Esophagus squamous epithelium (tissue), 5 donors: ENCODE measurements at regions not wholly inside any gene's neighbourhood (a gene's known extent, or its start where the extent isn't known, plus 50 kb on each side); places are given as distances from the start of the nearest gene placed in this dataset.

Experiments used
- DNase-seq: peaks from one replicate; lab custom pipeline; 2025; lab: John Stamatoyannopoulos, UW
- H3K27ac ChIP-seq, 4 donors: fragments of 200-600 bp; sonication (generic); one replicate each; pipeline ENCODE4 v1.5.1; 2016 to 2019; ENCODE audit warnings: mild to moderate bottlenecking in 1 of 4
- H3K27me3 ChIP-seq, 4 donors: fragments of 200-600 bp; sonication (generic); 1 replicate in 3 of 4; 2 replicates in 1 of 4; pipeline versions ENCODE4 v1.5.1 to v1.6.0; 2017 to 2021; ENCODE audit warnings: antibody characterized with exemption in 1 of 4
- H3K36me3 ChIP-seq, 3 donors: fragments of 200-600 bp; sonication (generic); one replicate each; pipeline ENCODE4 v1.5.1; 2016 to 2019
- H3K4me1 ChIP-seq, 3 donors: fragments of 200-600 bp; sonication (generic); one replicate each; pipeline ENCODE4 v1.5.1; 2017 to 2019
- H3K4me3 ChIP-seq, 4 donors: fragments of 200-600 bp; sonication (generic); 1 replicate in 3 of 4; 2 replicates in 1 of 4; pipeline ENCODE4 v1.5.1; 2016 to 2019; ENCODE audit warnings: mild to moderate bottlenecking in 2 of 4, moderate library complexity in 1 of 4
- H3K9me3 ChIP-seq, 3 donors: fragments of 200-600 bp; sonication (generic); one replicate each; pipeline ENCODE4 v1.5.1; 2016 to 2019
- POLR2A ChIP-seq, 4 donors: fragments of 450-650 bp; IDR thresholded peaks; one replicate each; pipeline ENCODE4 v1.6.1; 2017; ENCODE audit warnings: antibody characterized with exemption in 4 of 4, mild to moderate bottlenecking in 4 of 4, moderate library complexity in 3 of 4
- WGBS, 2 donors: methylation state at CpG; one replicate each; pipeline ENCODE4 v1.1.5; 2018; 5-methylcytosine and 5-hydroxymethylcytosine counted together
- intact Hi-C: fragments of 100-400 bp; cut with DNase I; formaldehyde crosslinking; loops from one replicate; pipeline ENCODE4 v1.15.0; 2022
- TF ChIP-seq, protein P1 (sequence below), 6 experiments: fragments of 450-650 bp in 4 of 6; fragments of 200-600 bp in 2 of 6; sonication (generic) in 2 of 6; IDR thresholded peaks; one replicate each; pipeline ENCODE4 v1.5.1; 2016 to 2019; ENCODE audit warnings: antibody characterized with exemption in 6 of 6, mild to moderate bottlenecking in 4 of 6, moderate library complexity in 4 of 6
- donor health status: DM: yes; HTN: yes; CAD: no.

GRCh38 chr3:87468938-87469337 is 192.6 kb upstream of the POU1F1 start:
- Histone ChIP-seq H3K36me3 (no peaks in the 10 kb centered on the region), H3K9me3 (peaks cover 0 to 5% (median 0%) of the 10 kb centered on the region in 3 donors), H3K27ac (no peak overlapping the region), H3K27me3 (no peaks in the 10 kb centered on the region), H3K4me1 (no peaks in the 10 kb centered on the region), H3K4me3 (no peak overlapping the region)
- TF ChIP-seq POLR2A (IDR thresholded peaks at IDR 0.05) = no peak
- TF ChIP-seq, protein P1, sequence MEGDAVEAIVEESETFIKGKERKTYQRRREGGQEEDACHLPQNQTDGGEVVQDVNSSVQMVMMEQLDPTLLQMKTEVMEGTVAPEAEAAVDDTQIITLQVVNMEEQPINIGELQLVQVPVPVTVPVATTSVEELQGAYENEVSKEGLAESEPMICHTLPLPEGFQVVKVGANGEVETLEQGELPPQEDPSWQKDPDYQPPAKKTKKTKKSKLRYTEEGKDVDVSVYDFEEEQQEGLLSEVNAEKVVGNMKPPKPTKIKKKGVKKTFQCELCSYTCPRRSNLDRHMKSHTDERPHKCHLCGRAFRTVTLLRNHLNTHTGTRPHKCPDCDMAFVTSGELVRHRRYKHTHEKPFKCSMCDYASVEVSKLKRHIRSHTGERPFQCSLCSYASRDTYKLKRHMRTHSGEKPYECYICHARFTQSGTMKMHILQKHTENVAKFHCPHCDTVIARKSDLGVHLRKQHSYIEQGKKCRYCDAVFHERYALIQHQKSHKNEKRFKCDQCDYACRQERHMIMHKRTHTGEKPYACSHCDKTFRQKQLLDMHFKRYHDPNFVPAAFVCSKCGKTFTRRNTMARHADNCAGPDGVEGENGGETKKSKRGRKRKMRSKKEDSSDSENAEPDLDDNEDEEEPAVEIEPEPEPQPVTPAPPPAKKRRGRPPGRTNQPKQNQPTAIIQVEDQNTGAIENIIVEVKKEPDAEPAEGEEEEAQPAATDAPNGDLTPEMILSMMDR (IDR thresholded peaks at IDR 0.05) = no peak
- intact Hi-C loops = no loop called here
- DNase-seq = no peak

DNA sequence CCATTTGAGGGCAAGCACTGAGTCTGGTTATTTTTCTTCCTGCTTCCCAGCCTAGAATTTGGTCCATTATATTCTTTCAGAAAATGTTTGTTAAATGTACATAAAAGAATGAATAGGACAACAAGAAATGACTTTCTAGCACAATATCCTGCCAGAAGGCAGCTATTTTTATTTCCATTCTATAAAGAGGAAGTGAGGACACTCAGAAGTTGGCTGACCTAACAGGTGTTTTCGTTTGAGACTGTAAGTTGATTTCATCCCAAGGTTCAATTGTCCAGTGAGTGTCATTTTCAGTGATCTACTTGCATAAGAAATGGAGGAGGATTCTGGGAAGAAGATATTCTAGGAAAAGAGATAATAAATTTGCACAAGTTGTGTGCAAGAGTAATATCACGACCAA is 191.9 kb upstream of the POU1F1 start:
- H3K27ac ChIP-seq = no peak overlapping the region
- WGBS, 2 donors = 12 to 26% methylated on average over 2 of the region's 2 CpGs
- H3K4me3 ChIP-seq = no peak overlapping the region
- no peaks in the 10 kb centered on the region for H3K36me3 ChIP-seq
- intact Hi-C loops = no loop called here
- no peaks in the 10 kb centered on the region for H3K27me3 ChIP-seq
- no peak for DNase-seq
- H3K4me1 ChIP-seq = no peaks in the 10 kb centered on the region
- no peak for TF ChIP-seq POLR2A (IDR thresholded peaks at IDR 0.05)
- TF ChIP-seq, protein P1 (IDR thresholded peaks at IDR 0.05) = no peak
- peaks cover 0 to 5% (median 0%) of the 10 kb centered on the region in 3 donors for H3K9me3 ChIP-seq

DNA sequence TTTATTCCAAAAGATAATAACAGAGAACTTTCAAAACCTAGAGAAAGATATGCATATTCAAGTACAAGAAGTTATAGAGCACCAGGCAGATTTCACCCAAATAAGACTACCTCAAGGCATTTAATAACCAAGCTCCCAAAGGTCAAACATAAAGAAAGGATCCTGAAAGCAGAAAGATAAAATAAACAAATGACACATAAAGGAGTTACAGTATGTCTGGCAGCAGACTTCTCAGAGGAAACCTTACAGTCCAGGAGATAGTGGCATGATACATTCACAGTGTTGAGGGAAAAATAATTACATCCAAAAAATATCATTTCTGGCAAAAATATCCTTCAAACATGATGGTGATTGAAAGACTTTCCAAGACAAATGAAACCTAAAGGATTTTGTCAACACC is 185.8 kb upstream of the POU1F1 start:
- Histone ChIP-seq H3K27me3 (no peaks in the 10 kb centered on the region), H3K27ac (no peak overlapping the region), H3K36me3 (no peaks in the 10 kb centered on the region), H3K4me1 (no peaks in the 10 kb centered on the region), H3K4me3 (no peak overlapping the region), H3K9me3 (peaks cover 0 to 5% (median 0%) of the 10 kb centered on the region in 3 donors)
- TF ChIP-seq, protein P1 (IDR thresholded peaks at IDR 0.05) = no peak
- TF ChIP-seq POLR2A (IDR thresholded peaks at IDR 0.05) = no peak
- no peak for DNase-seq
- intact Hi-C loops = no loop called here

- 33 to 45% methylated on average over 2 of the region's 2 CpGs for WGBS, 2 donors
- TF ChIP-seq POLR2A (IDR thresholded peaks at IDR 0.05) = no peak
- TF ChIP-seq, protein P1 (IDR thresholded peaks at IDR 0.05) = no peak
Measured at GRCh38 chr3:87461443-87461842, 185.1 kb upstream of the POU1F1 start.

DNA sequence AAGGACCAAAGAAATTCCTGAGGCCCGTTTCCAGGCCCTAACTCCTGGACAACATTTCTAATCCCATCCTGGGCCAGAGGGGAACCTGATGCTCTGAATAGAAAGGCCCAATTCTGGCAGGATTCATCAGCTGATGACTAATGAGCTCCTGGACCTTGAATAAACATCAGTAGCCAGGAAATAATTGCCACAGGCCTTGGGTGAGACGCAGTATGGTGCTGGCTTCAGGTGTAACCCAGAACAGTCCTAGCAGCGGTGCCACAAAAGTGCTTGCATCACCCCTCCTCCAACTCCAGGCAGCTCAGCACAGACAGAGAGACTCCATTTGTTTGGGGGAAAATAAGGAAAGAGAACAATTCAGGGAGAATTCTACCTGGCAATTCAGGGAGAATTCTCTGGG is 184.7 kb upstream of the POU1F1 start:
- intact Hi-C loops = no loop called here
- Histone ChIP-seq H3K27ac (no peak overlapping the region), H3K9me3 (peaks cover 0 to 3% (median 0%) of the 10 kb centered on the region in 3 donors), H3K27me3 (no peaks in the 10 kb centered on the region), H3K36me3 (no peaks in the 10 kb centered on the region), H3K4me1 (no peaks in the 10 kb centered on the region), H3K4me3 (no peak overlapping the region)
- 49 to 67% methylated on average over 2 to 3 of the region's 3 CpGs for WGBS, 2 donors
- no peak for TF ChIP-seq POLR2A (IDR thresholded peaks at IDR 0.05)
- TF ChIP-seq, protein P1 (IDR thresholded peaks at IDR 0.05) = no peak
- DNase-seq = no peak

More at GRCh38 chr3:87461443-87461842, 185.1 kb upstream of the POU1F1 start:
- no peaks in the 10 kb centered on the region for H3K36me3 ChIP-seq
- H3K4me3 ChIP-seq = no peak overlapping the region
- DNase-seq = no peak
- intact Hi-C loops = no loop called here
- no peaks in the 10 kb centered on the region for H3K4me1 ChIP-seq
- peaks cover 0 to 5% (median 0%) of the 10 kb centered on the region in 3 donors for H3K9me3 ChIP-seq
- H3K27ac ChIP-seq = no peak overlapping the region
- no peaks in the 10 kb centered on the region for H3K27me3 ChIP-seq
